IMR-90 (cell line): ENCODE measurements at regions not wholly inside any gene's neighbourhood (a gene's known extent, or its start where the extent isn't known, plus 50 kb on each side); places are given as distances from the start of the nearest gene placed in this dataset.

Experiments used
- ATAC-seq: fragments of 200-7000 bp; cut with Tn5 transposase; 2 replicates; pipeline ENCODE4 v1.9.1; 2020; ENCODE audit warnings: low read depth, mild to moderate bottlenecking, moderate library complexity
- BruUV-seq: library from RNA; stranded (reverse); fragments of 400-500 nt; replicated peaks from 2 replicates; lab custom pipeline; 2021; lab: Mats Ljungman, UMichigan
- CTCF ChIA-PET: fragments of 300-600 bp; formaldehyde crosslinking; extraction: SDS; loops from one replicate; lab custom pipeline; 2021; ENCODE audit warnings: antibody characterized with exemption; lab: Yijun Ruan, JAX
- POLR2A ChIA-PET: fragments of 300-600 bp; sonication (Branson Sonifier 250); formaldehyde crosslinking; loops from one replicate; lab custom pipeline; 2022; ENCODE audit warnings: antibody characterized with exemption; ENCODE audit not compliant: unreplicated experiment; lab: Charles Lee
- DNase-seq: peaks from one replicate; pipeline ENCODE4 v3.0.0; 2013
- H2AFZ ChIP-seq: replicated peaks from 2 replicates; pipeline ENCODE3; 2013; ENCODE audit warnings: low read length, mild to moderate bottlenecking; ENCODE audit not compliant: poor library complexity
- H2AK5ac ChIP-seq: 2 replicates; pipeline ENCODE4 v1.6.1; 2013; ENCODE audit warnings: low read depth, low read length, inconsistent platforms
- H2AK9ac ChIP-seq: replicated peaks from 2 replicates; pipeline ENCODE3; 2013; ENCODE audit warnings: mild to moderate bottlenecking, low read depth, low read length, moderate library complexity; ENCODE audit not compliant: poor library complexity
- H2BK120ac ChIP-seq: 2 replicates; pipeline ENCODE4 v1.6.1; 2013; ENCODE audit warnings: low read depth, low read length, inconsistent platforms
- H2BK15ac ChIP-seq: 3 replicates; pipeline ENCODE4 v1.6.1; 2013; ENCODE audit warnings: low read depth, low read length, inconsistent platforms
- H2BK20ac ChIP-seq: 2 replicates; pipeline ENCODE4 v1.6.1; 2013; ENCODE audit warnings: low read depth, mild to moderate bottlenecking, inconsistent platforms, low read length, moderate library complexity
- H2BK5ac ChIP-seq: 2 replicates; pipeline ENCODE4 v1.6.1; 2013; ENCODE audit warnings: mild to moderate bottlenecking, low read depth, low read length, inconsistent platforms; ENCODE audit not compliant: poor library complexity, severe bottlenecking
- H3K14ac ChIP-seq: replicated peaks from 2 replicates; pipeline ENCODE4 v1.6.1; 2013; ENCODE audit warnings: low read depth, low read length, inconsistent platforms
- H3K18ac ChIP-seq: 2 replicates; pipeline ENCODE4 v1.6.1; 2013; ENCODE audit warnings: low read depth, low read length, control low read depth
- H3K23ac ChIP-seq: 2 replicates; pipeline ENCODE4 v1.6.1; 2013; ENCODE audit warnings: low read depth, low read length, inconsistent platforms
- H3K27ac ChIP-seq: 2 replicates; pipeline ENCODE4 v1.5.1; 2013; ENCODE audit warnings: mild to moderate bottlenecking, control low read depth, low read length; ENCODE audit not compliant: insufficient read depth
- H3K27me3 ChIP-seq: 2 replicates; pipeline ENCODE4 v1.6.1; 2013; ENCODE audit warnings: low read length; ENCODE audit not compliant: control insufficient read depth, insufficient read depth
- H3K36me3 ChIP-seq: 2 replicates; pipeline ENCODE4 v1.6.1; 2013; ENCODE audit warnings: low read length, mixed read lengths; ENCODE audit not compliant: control insufficient read depth, insufficient read depth
- H3K4ac ChIP-seq: 2 replicates; pipeline ENCODE4 v1.6.1; 2013; ENCODE audit warnings: low read depth, low read length, inconsistent platforms
- H3K4me1 ChIP-seq: 2 replicates; pipeline ENCODE4 v1.6.1; 2013; ENCODE audit warnings: low read length, mixed read lengths; ENCODE audit not compliant: control insufficient read depth, insufficient read depth
- H3K4me2 ChIP-seq: 2 replicates; pipeline ENCODE4 v1.6.1; 2013; ENCODE audit warnings: low read depth, mild to moderate bottlenecking, control low read depth, low read length, moderate library complexity
- H3K4me3 ChIP-seq: 2 replicates; pipeline ENCODE4 v1.5.1; 2013; ENCODE audit warnings: low read depth, mild to moderate bottlenecking, control low read depth, low read length, moderate library complexity; ENCODE audit not compliant: insufficient read depth
- H3K56ac ChIP-seq: 2 replicates; pipeline ENCODE4 v1.6.1; 2013; ENCODE audit warnings: low read length, inconsistent platforms; ENCODE audit not compliant: insufficient read depth; ENCODE audit errors: extremely low read depth
- H3K79me1 ChIP-seq, 2 experiments: 2 replicates each; pipeline ENCODE4 v1.6.1; 2013; ENCODE audit warnings: low read length in 2 of 2, inconsistent platforms in 1 of 2, low read depth in 1 of 2
- H3K9ac ChIP-seq: 2 replicates; pipeline ENCODE4 v1.6.1; 2013; ENCODE audit warnings: low read depth, low read length, control low read depth
- H3K9me1 ChIP-seq: 2 replicates; pipeline ENCODE4 v1.6.1; 2013; ENCODE audit warnings: low read length, inconsistent platforms; ENCODE audit not compliant: insufficient read depth
- H3K9me3 ChIP-seq: 2 replicates; pipeline ENCODE4 v1.6.1; 2013; ENCODE audit warnings: low read length; ENCODE audit not compliant: control insufficient read depth, insufficient read depth
- H4K20me1 ChIP-seq: 2 replicates; pipeline ENCODE4 v1.6.1; 2013; ENCODE audit warnings: low read length, inconsistent platforms; ENCODE audit not compliant: insufficient read depth
- H4K5ac ChIP-seq: 2 replicates; pipeline ENCODE4 v1.6.1; 2013; ENCODE audit warnings: mild to moderate bottlenecking, low read depth, low read length, control low read depth
- H4K8ac ChIP-seq, 2 experiments: 2 replicates each; pipeline ENCODE4 v1.6.1; 2013; ENCODE audit warnings: low read depth in 2 of 2, low read length in 2 of 2, control low read depth in 1 of 2, inconsistent platforms in 1 of 2
- H4K91ac ChIP-seq: 2 replicates; pipeline ENCODE4 v1.6.1; 2013; ENCODE audit warnings: low read depth, low read length, inconsistent platforms; ENCODE audit not compliant: insufficient read depth
- BHLHE40 ChIP-seq: fragments of 150-350 bp; IDR thresholded peaks from 2 replicates; pipeline ENCODE4 v1.6.1; 2016; ENCODE audit warnings: mild to moderate bottlenecking, low read depth, low read length
- CEBPB ChIP-seq: IDR thresholded peaks from 2 replicates; pipeline ENCODE4 v1.6.1; 2012; ENCODE audit warnings: low read depth, low read length, improper control_type of control experiment
- CTCF ChIP-seq: conservative IDR thresholded peaks from 2 replicates; pipeline ENCODE4 v1.5.1; 2012; ENCODE audit warnings: mild to moderate bottlenecking, low read depth, low read length, improper control_type of control experiment
- ELK1 ChIP-seq: fragments of 150-350 bp; IDR thresholded peaks from 2 replicates; pipeline ENCODE4 v1.6.1; 2016; ENCODE audit warnings: low read depth, mild to moderate bottlenecking, low read length, moderate library complexity, borderline replicate concordance
- MAZ ChIP-seq: IDR thresholded peaks from 2 replicates; pipeline ENCODE4 v1.6.1; 2012; ENCODE audit warnings: low read depth, mild to moderate bottlenecking, low read length, improper control_type of control experiment, moderate library complexity, borderline replicate concordance
- RFX5 ChIP-seq: IDR thresholded peaks from 2 replicates; pipeline ENCODE4 v1.8.0; 2012; ENCODE audit warnings: low read depth, mild to moderate bottlenecking, low read length, moderate library complexity
- USF2 ChIP-seq: fragments of 150-350 bp; IDR thresholded peaks from 2 replicates; pipeline ENCODE4 v1.6.1; 2017; ENCODE audit warnings: mild to moderate bottlenecking, antibody characterized with exemption, low read length, low read depth
- WGBS, 2 experiments: methylation state at CpG; one replicate each; pipeline versions ENCODE4 v1.1.5 to v1.1.7; 2013; ENCODE audit warnings: missing lambda C conversion rate in 2 of 2; ENCODE audit not compliant: insufficient read length in 1 of 2; ENCODE audit errors: extremely low coverage in 2 of 2; 5-methylcytosine and 5-hydroxymethylcytosine counted together
- dilution Hi-C: fragments of 300-500 bp; cut with HindIII; formaldehyde crosslinking; loops from one replicate; pipeline ENCODE4 v1.14.3; 2018; ENCODE audit warnings: low sequenced_read_pairs; ENCODE audit not compliant: unreplicated experiment
- in situ Hi-C: fragments of 300-500 bp; cut with MboI; formaldehyde crosslinking; loops from 3 replicates; pipeline ENCODE4 v1.14.3; 2019; ENCODE audit warnings: low sequenced_read_pairs, inconsistent platforms, mixed read lengths
- intact Hi-C: fragments of 100-400 bp; cut with micrococcal nuclease; formaldehyde crosslinking; loops from 2 replicates; pipeline ENCODE4 v1.10.0; 2022

GRCh38 chr18:6605115-6605869 lies 124.2 kb upstream of the ARHGAP28 start:
- no peaks in the 10 kb centered on the region for H3K9me3 ChIP-seq
- 0 out of 2 replicates have a peak overlapping the region, but pooled peaks have one; percentile 5 for H3K4me2 ChIP-seq
- H3K36me3 ChIP-seq, result no peaks in the 10 kb centered on the region
- no peak overlapping the region for H2BK5ac ChIP-seq
- CTCF ChIA-PET, result interaction anchor here (0.6 to 1.1 kb wide), 4 partner anchors 33 to 281 kb away, joined by 3 to 4 read pairs (median 3); no protein-coding TSS in a partner anchor
- no peak overlapping the region for H4K8ac ChIP-seq
- no peak for TF ChIP-seq CTCF
- no peak for TF ChIP-seq BHLHE40
- TF ChIP-seq ELK1, result no peak
- TF ChIP-seq RFX5, result no peak
- no peak for TF ChIP-seq USF2
- TF ChIP-seq MAZ, result no peak
- TF ChIP-seq CEBPB, result no peak
- H4K91ac ChIP-seq, result no peak overlapping the region; the same call in 1 of the 2 replicates
- intact Hi-C loops, result no loop called here
- in situ Hi-C loops, result no loop called here
- DNase-seq (peak; percentile 53), ATAC-seq (peak; percentile 96)
- no peak overlapping the region; the same call in 1 of the 2 replicates for H4K5ac ChIP-seq
- no peaks in the 10 kb centered on the region for H3K27me3 ChIP-seq
- H4K20me1 ChIP-seq, result no peaks in the 10 kb centered on the region
- no CpG with 5 or more reads among the region's 6 CpGs for WGBS, 2 experiments
- no peak overlapping the region for H3K4ac ChIP-seq
- POLR2A ChIA-PET, result interaction anchor here (0.6 kb wide), 1 partner anchor 968 kb away, joined by 3 read pairs; no protein-coding TSS in a partner anchor
- H2AK9ac ChIP-seq, result no peak overlapping the region
- no peak overlapping the region for H2AFZ ChIP-seq
- H3K4me3 ChIP-seq, result no peak overlapping the region
- H3K56ac ChIP-seq, result no peak overlapping the region
- dilution Hi-C loops, result no loop called here
- peak overlapping the region; percentile 63; the same call in 1 of the 2 replicates for H3K18ac ChIP-seq
- H3K9me1 ChIP-seq, result no peaks in the 10 kb centered on the region; the same call in 1 of the 2 replicates
- H2AK5ac ChIP-seq, result no peak overlapping the region
- H3K23ac ChIP-seq, result no peak overlapping the region
- H2BK120ac ChIP-seq, result no peak overlapping the region; the same call in 1 of the 2 replicates
- H2BK15ac ChIP-seq, result no peak overlapping the region
- no peak overlapping the region for H3K14ac ChIP-seq
- H3K4me1 ChIP-seq, result peaks cover 3% of the 10 kb centered on the region; the same call in 1 of the 2 replicates
- no peak overlapping the region for H3K9ac ChIP-seq
- H3K27ac ChIP-seq, result peak overlapping the region; percentile 74; the same call in 1 of the 2 replicates
- no TSS peak for BruUV-seq
- H3K79me1 ChIP-seq, result no peaks in the 10 kb centered on the region
- H2BK20ac ChIP-seq, result no peak overlapping the region
